SK-N-SH treated with all-trans-retinoic acid at 6 μM for 48 hours (cell line): ENCODE measurements at regions not wholly inside any gene's neighbourhood (a gene's known extent, or its start where the extent isn't known, plus 50 kb on each side); places are given as distances from the start of the nearest gene placed in this dataset.

Experiments
- ATAC-seq: fragments of 200-7000 bp; cut with Tn5 transposase; 3 replicates; pipeline ENCODE4 v1.9.1; 2020; ENCODE audit warnings: mild to moderate bottlenecking, moderate library complexity
- BACH2 ChIP-seq: fragments of 250-450 bp; sonication (Bioruptor Pico); IDR thresholded peaks from 2 replicates; pipeline ENCODE4 v1.9.0; 2021; ENCODE audit warnings: mild to moderate bottlenecking, borderline replicate concordance
- CREB5 ChIP-seq: fragments of 250-450 bp; sonication (Bioruptor Pico); IDR thresholded peaks from 2 replicates; pipeline ENCODE4 v1.5.1; 2020; ENCODE audit warnings: low read depth, mild to moderate bottlenecking, moderate library complexity
- CSDC2 ChIP-seq: fragments of 250-450 bp; sonication (Bioruptor Pico); IDR thresholded peaks from 2 replicates; pipeline ENCODE4 v1.5.0; 2020; ENCODE audit warnings: mild to moderate bottlenecking, moderate library complexity
- ESRRG ChIP-seq: fragments of 250-450 bp; sonication (Bioruptor Pico); IDR thresholded peaks from 2 replicates; pipeline ENCODE4 v1.6.1; 2021; ENCODE audit warnings: mild to moderate bottlenecking
- GLIS3 ChIP-seq: fragments of 250-450 bp; sonication (Bioruptor Pico); IDR thresholded peaks from 2 replicates; pipeline ENCODE4 v1.5.0; 2020; ENCODE audit warnings: mild to moderate bottlenecking, moderate library complexity
- ISL1 ChIP-seq: fragments of 250-450 bp; sonication (Bioruptor Pico); IDR thresholded peaks from 2 replicates; pipeline ENCODE4 v2.1.2; 2022; ENCODE audit warnings: mild to moderate bottlenecking, moderate library complexity
- OSR1 ChIP-seq: fragments of 250-450 bp; sonication (Bioruptor Pico); IDR thresholded peaks from 2 replicates; pipeline ENCODE4 v1.8.0; 2022; ENCODE audit warnings: moderate library complexity, mild to moderate bottlenecking, inconsistent platforms
- POU6F1 ChIP-seq: fragments of 250-450 bp; sonication (Bioruptor Pico); IDR thresholded peaks from 2 replicates; pipeline ENCODE4 v1.8.0; 2021; ENCODE audit warnings: low read depth, mild to moderate bottlenecking, moderate library complexity, borderline replicate concordance
- PPARA ChIP-seq: fragments of 250-450 bp; sonication (Bioruptor Pico); IDR thresholded peaks from 2 replicates; pipeline ENCODE4 v1.5.0; 2020; ENCODE audit warnings: mild to moderate bottlenecking, borderline replicate concordance
- RARB ChIP-seq: fragments of 250-450 bp; sonication (Bioruptor Pico); IDR thresholded peaks from 2 replicates; pipeline ENCODE4 v1.8.0; 2021; ENCODE audit warnings: mild to moderate bottlenecking, moderate library complexity
- TCF4 ChIP-seq: fragments of 250-450 bp; sonication (Bioruptor Pico); IDR thresholded peaks from 2 replicates; pipeline ENCODE4 v1.8.0; 2021; ENCODE audit warnings: mild to moderate bottlenecking, moderate library complexity, borderline replicate concordance
- TOX ChIP-seq: fragments of 250-450 bp; sonication (Bioruptor Pico); IDR thresholded peaks from 2 replicates; pipeline ENCODE4 v1.8.0; 2021; ENCODE audit warnings: mild to moderate bottlenecking, moderate library complexity, borderline replicate concordance
- ZC3H10 ChIP-seq: fragments of 250-450 bp; sonication (Bioruptor Pico); IDR thresholded peaks from 2 replicates; pipeline ENCODE4 v1.5.1; 2021; ENCODE audit warnings: mild to moderate bottlenecking, moderate library complexity
- ZFP3 ChIP-seq: fragments of 250-450 bp; sonication (Bioruptor Pico); IDR thresholded peaks from 2 replicates; pipeline ENCODE4 v1.5.0; 2020; ENCODE audit warnings: mild to moderate bottlenecking, moderate library complexity
- ZFP30 ChIP-seq: fragments of 450-650 bp; formaldehyde crosslinking; IDR thresholded peaks from 2 replicates; pipeline ENCODE4 v1.5.0; 2022; ENCODE audit warnings: mild to moderate bottlenecking, moderate library complexity
- ZNF565 ChIP-seq: fragments of 450-650 bp; formaldehyde crosslinking; conservative IDR thresholded peaks from 2 replicates; pipeline ENCODE4 v1.5.0; 2020; ENCODE audit warnings: low read depth, mild to moderate bottlenecking, moderate library complexity
- ZNF70 ChIP-seq: fragments of 450-650 bp; formaldehyde crosslinking; IDR thresholded peaks from 2 replicates; pipeline ENCODE4 v1.5.0; 2020; ENCODE audit warnings: mild to moderate bottlenecking, moderate library complexity
- ZNF8 ChIP-seq: fragments of 450-650 bp; formaldehyde crosslinking; IDR thresholded peaks from 2 replicates; pipeline ENCODE4 v1.5.0; 2020; ENCODE audit warnings: mild to moderate bottlenecking, moderate library complexity
- TF ChIP-seq, protein P1 (sequence below): fragments of 250-450 bp; sonication (Bioruptor Pico); IDR thresholded peaks from 2 replicates; pipeline ENCODE4 v1.5.0; 2020; ENCODE audit warnings: mild to moderate bottlenecking, moderate library complexity

- no peak for TF ChIP-seq ZNF70 (CRISPR knock-in tag)
These were observed 297.6 kb downstream of the CHL1 start (continued) for GRCh38 chr3:494190-494589.

DNA sequence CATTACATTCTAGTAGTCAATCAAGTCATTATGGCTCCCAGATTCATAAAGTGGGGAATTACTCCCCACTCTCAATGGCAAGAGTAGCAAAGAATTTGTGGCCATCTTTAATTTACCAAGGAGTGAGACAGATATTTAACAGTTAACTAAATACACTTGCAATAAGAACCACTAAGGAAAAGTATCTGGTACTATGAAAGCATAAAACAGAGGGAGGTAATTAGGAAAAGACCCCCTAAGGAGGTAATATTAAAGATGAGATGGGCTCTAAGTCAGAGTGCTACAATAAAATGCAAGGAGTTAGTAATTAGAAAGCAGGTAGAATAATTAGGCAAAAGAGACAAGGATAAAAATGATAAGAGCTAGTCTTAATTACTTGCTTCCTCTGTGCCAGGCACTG, 301.9 kb downstream of the CHL1 start:
- ATAC-seq, result no peak
- TF ChIP-seq PPARA (CRISPR knock-in tag), result no peak
- no peak for TF ChIP-seq ZC3H10 (CRISPR knock-in tag)
- TF ChIP-seq ZNF8 (CRISPR knock-in tag), result no peak
- TF ChIP-seq TCF4 (CRISPR knock-in tag), result no peak
- no peak for TF ChIP-seq RARB (CRISPR knock-in tag)
- TF ChIP-seq BACH2, result no peak
- no peak for TF ChIP-seq GLIS3 (CRISPR knock-in tag)
- TF ChIP-seq ZNF70 (CRISPR knock-in tag), result no peak
- TF ChIP-seq, all 23 proteins: peak for 0

GRCh38 chr3:499001-499761, 302.6 kb downstream of the CHL1 start:
- TF ChIP-seq ZNF8 (CRISPR knock-in tag), result no peak
- no peak for TF ChIP-seq ZFP30 (CRISPR knock-in tag)
- no peak for TF ChIP-seq ISL1 (CRISPR knock-in tag)
- TF ChIP-seq ZNF565, result no peak
- TF ChIP-seq CREB5 (CRISPR knock-in tag), result no peak
- TF ChIP-seq BACH2, result no peak
- no peak for TF ChIP-seq OSR1 (CRISPR knock-in tag)
- TF ChIP-seq ESRRG (CRISPR knock-in tag), result no peak
- TF ChIP-seq ZFP3 (CRISPR knock-in tag), result no peak
- TF ChIP-seq, all 23 proteins: peak for 0
- no peak for ATAC-seq

DNA sequence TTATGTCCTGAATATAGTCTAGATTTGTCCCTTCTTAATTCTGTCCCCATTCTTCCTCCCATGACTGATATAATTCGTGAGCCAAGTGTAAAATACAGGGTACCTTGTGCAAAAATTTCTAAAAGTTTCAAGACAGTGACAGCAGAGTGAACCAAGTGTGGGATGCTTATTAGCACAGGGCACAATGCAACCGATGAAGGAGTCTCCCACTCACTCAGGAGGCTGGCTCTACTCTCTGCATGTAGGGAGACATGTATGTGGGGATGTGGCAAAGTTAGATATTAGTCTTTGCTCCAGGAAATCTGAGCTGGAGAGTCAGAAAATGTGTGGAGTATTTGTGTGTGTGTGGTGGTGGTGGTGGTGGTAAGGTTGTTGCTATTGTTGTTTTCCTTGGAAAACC, 305.9 kb downstream of the CHL1 start:
- TF ChIP-seq TCF4 (CRISPR knock-in tag) (no peak), POU6F1 (CRISPR knock-in tag) (no peak), RARB (CRISPR knock-in tag) (no peak), GLIS3 (CRISPR knock-in tag) (no peak), ZNF70 (CRISPR knock-in tag) (no peak), PPARA (CRISPR knock-in tag) (no peak), OSR1 (CRISPR knock-in tag) (no peak), BACH2 (no peak), ESRRG (CRISPR knock-in tag) (no peak), CSDC2 (CRISPR knock-in tag) (no peak), CREB5 (CRISPR knock-in tag) (no peak), ZFP3 (CRISPR knock-in tag) (no peak), ZC3H10 (CRISPR knock-in tag) (no peak), ZNF8 (CRISPR knock-in tag) (no peak), ZFP30 (CRISPR knock-in tag) (no peak), ZNF565 (no peak)
- TF ChIP-seq, all 23 proteins: peak for 0
- ATAC-seq, result no peak

DNA sequence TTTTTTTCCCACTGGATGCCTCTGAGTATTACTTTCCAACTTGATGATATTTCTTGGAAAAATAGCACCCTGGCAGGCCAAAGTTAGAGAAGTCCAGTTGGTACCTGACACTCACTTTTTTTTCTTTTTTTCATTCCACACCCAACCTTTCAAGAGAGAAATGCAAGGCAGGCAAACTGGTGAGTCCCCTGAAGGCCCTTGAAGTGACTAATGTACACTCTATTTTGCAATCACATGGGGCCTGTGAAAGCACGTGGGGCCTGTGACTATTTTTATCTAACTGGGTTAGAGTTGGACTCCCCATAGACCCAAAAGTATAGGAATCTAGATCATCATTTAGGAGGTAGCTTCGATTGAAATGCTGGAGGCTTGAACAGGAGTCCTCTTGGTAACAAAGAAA, 316.7 kb downstream of the CHL1 start:
- ATAC-seq, result no peak
- TF ChIP-seq GLIS3 (CRISPR knock-in tag) (no peak), ZNF565 (no peak), ZNF70 (CRISPR knock-in tag) (no peak), ESRRG (CRISPR knock-in tag) (no peak), TOX (no peak)
- TF ChIP-seq, protein P1, sequence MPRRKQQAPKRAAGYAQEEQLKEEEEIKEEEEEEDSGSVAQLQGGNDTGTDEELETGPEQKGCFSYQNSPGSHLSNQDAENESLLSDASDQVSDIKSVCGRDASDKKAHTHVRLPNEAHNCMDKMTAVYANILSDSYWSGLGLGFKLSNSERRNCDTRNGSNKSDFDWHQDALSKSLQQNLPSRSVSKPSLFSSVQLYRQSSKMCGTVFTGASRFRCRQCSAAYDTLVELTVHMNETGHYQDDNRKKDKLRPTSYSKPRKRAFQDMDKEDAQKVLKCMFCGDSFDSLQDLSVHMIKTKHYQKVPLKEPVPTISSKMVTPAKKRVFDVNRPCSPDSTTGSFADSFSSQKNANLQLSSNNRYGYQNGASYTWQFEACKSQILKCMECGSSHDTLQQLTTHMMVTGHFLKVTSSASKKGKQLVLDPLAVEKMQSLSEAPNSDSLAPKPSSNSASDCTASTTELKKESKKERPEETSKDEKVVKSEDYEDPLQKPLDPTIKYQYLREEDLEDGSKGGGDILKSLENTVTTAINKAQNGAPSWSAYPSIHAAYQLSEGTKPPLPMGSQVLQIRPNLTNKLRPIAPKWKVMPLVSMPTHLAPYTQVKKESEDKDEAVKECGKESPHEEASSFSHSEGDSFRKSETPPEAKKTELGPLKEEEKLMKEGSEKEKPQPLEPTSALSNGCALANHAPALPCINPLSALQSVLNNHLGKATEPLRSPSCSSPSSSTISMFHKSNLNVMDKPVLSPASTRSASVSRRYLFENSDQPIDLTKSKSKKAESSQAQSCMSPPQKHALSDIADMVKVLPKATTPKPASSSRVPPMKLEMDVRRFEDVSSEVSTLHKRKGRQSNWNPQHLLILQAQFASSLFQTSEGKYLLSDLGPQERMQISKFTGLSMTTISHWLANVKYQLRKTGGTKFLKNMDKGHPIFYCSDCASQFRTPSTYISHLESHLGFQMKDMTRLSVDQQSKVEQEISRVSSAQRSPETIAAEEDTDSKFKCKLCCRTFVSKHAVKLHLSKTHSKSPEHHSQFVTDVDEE, result no peak
